ENCODE measurements at regions not wholly inside any gene's neighbourhood (a gene's known extent, or its start where the extent isn't known, plus 50 kb on each side); places are given as distances from the start of the nearest gene placed in this dataset.

- no peak overlapping the region for H3K4me3 ChIP-seq
- TF ChIP-seq POLR2AphosphoS5 (IDR thresholded peaks at IDR 0.05) (no peak), CTCF (IDR thresholded peaks at IDR 0.05) (no peak), POLR2A (IDR thresholded peaks at IDR 0.05) (no peak), EP300 (IDR thresholded peaks at IDR 0.05) (no peak)
- no peaks in the 10 kb centered on the region for H3K36me3 ChIP-seq
- H3K9me3 ChIP-seq, result no peaks in the 10 kb centered on the region
- intact Hi-C loops (cut with DNase I; ENCODE audit: low total_unique reads), result no loop called here
- WGBS, 5 donors, result 44 to 73% (median 65%) methylated on average over 1 of the region's 1 CpG
- H3K27me3 ChIP-seq, result no peaks in the 10 kb centered on the region
- H3K27ac ChIP-seq, result no peak overlapping the region
- peaks cover 0 to 7% (median 0%) of the 10 kb centered on the region in 4 donors for H3K4me1 ChIP-seq
- peak in 1 of 2 donors; percentile 47 for DNase-seq
These were observed 110.9 kb upstream of the TARS1 start for GRCh38 chr5:33329891-33330290.

- intact Hi-C loops (cut with DNase I; ENCODE audit: low total_unique reads), result no loop called here
- no peaks in the 10 kb centered on the region for H3K27me3 ChIP-seq
- no peak overlapping the region for H3K4me3 ChIP-seq
- DNase-seq, result peak in 1 of 2 donors; percentile 85
- H3K9me3 ChIP-seq, result no peaks in the 10 kb centered on the region
- peaks cover 0 to 7% (median 0%) of the 10 kb centered on the region in 4 donors for H3K4me1 ChIP-seq
- no peaks in the 10 kb centered on the region for H3K36me3 ChIP-seq
- H3K27ac ChIP-seq, result no peak overlapping the region
- WGBS, 5 donors, result 44 to 62% (median 49%) methylated on average over 3 of the region's 3 CpGs
- TF ChIP-seq POLR2A (IDR thresholded peaks at IDR 0.05) (no peak), POLR2AphosphoS5 (IDR thresholded peaks at IDR 0.05) (no peak), CTCF (IDR thresholded peaks at IDR 0.05) (no peak), EP300 (IDR thresholded peaks at IDR 0.05) (no peak)
These were observed 110.3 kb upstream of the TARS1 start for GRCh38 chr5:33330426-33330825.

GRCh38 chr5:33330992-33331391 is 109.8 kb upstream of the TARS1 start:
- no peak overlapping the region for H3K4me3 ChIP-seq
- intact Hi-C loops (cut with DNase I; ENCODE audit: low total_unique reads), result no loop called here
- no peaks in the 10 kb centered on the region for H3K9me3 ChIP-seq
- DNase-seq, result peak in 1 of 2 donors; percentile 16
- no peak overlapping the region for H3K27ac ChIP-seq
- H3K27me3 ChIP-seq, result no peaks in the 10 kb centered on the region
- peaks cover 0 to 7% (median 0%) of the 10 kb centered on the region in 4 donors for H3K4me1 ChIP-seq
- no peaks in the 10 kb centered on the region for H3K36me3 ChIP-seq
- no peak for TF ChIP-seq CTCF (IDR thresholded peaks at IDR 0.05)
- no peak for TF ChIP-seq POLR2AphosphoS5 (IDR thresholded peaks at IDR 0.05)
- TF ChIP-seq POLR2A (IDR thresholded peaks at IDR 0.05), result no peak

GRCh38 chr5:33332804-33333203 is 108.0 kb upstream of the TARS1 start:
- H3K4me3 ChIP-seq, result no peak overlapping the region
- TF ChIP-seq EP300 (IDR thresholded peaks at IDR 0.05) (no peak), POLR2AphosphoS5 (IDR thresholded peaks at IDR 0.05) (no peak), POLR2A (IDR thresholded peaks at IDR 0.05) (no peak), CTCF (IDR thresholded peaks at IDR 0.05) (no peak)
- intact Hi-C loops (cut with DNase I; ENCODE audit: low total_unique reads), result no loop called here
- no peak overlapping the region for H3K27ac ChIP-seq
- 66 to 76% (median 70%) methylated on average over 2 of the region's 2 CpGs for WGBS, 5 donors
- DNase-seq, result no peak
- H3K27me3 ChIP-seq, result no peaks in the 10 kb centered on the region
- H3K9me3 ChIP-seq, result no peaks in the 10 kb centered on the region
- no peaks in the 10 kb centered on the region for H3K36me3 ChIP-seq
- peaks cover 0 to 7% (median 0%) of the 10 kb centered on the region in 4 donors for H3K4me1 ChIP-seq

All from stomach (tissue), 8 donors.